22Rv1 (cell line): ENCODE measurements at regions not wholly inside any gene's neighbourhood (a gene's known extent, or its start where the extent isn't known, plus 50 kb on each side); places are given as distances from the start of the nearest gene placed in this dataset.

Experiments used
- H3K27ac ChIP-seq: fragments of 450-650 bp; 2 replicates; pipeline ENCODE4 v1.5.1; 2017
- ZFX ChIP-seq: fragments of 450-650 bp; IDR thresholded peaks from 2 replicates; pipeline ENCODE4 v1.6.1; 2017; ENCODE audit warnings: antibody characterized with exemption, borderline replicate concordance
- TF ChIP-seq, protein P1 (sequence below): fragments of 450-650 bp; IDR thresholded peaks from 2 replicates; pipeline ENCODE4 v1.5.1; 2017; ENCODE audit warnings: mild to moderate bottlenecking

DNA sequence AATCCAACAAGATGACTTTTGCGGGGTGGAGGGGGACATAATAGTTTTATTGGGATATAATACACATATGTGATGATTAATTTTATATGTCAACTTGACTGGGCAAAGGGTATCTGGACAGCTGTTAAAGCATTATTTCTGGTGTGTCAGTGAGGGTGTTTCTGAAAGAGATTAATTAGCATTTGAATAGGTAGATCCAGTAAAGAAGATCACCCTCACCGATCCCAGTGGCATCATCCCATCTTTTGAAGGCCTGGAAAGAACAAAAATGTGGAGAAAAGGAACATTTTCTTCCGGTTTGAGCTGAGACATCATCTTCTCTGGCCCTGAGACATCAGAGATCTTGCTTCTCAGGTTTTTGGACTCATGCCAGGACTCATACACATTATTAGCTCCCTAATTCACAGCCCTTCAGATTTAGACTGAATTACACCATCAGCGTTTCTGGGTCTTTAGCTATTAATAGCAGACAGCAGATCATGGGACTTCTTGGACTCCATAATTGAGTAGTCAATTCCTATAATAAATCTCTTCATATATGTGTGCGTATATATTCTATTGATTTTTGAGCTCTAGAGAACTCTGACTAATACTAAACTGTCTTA lies 283.6 kb downstream of the PCNX1 start:
- H3K27ac ChIP-seq, result no peak overlapping the region
- TF ChIP-seq ZFX, result no peak
- TF ChIP-seq, protein P1, sequence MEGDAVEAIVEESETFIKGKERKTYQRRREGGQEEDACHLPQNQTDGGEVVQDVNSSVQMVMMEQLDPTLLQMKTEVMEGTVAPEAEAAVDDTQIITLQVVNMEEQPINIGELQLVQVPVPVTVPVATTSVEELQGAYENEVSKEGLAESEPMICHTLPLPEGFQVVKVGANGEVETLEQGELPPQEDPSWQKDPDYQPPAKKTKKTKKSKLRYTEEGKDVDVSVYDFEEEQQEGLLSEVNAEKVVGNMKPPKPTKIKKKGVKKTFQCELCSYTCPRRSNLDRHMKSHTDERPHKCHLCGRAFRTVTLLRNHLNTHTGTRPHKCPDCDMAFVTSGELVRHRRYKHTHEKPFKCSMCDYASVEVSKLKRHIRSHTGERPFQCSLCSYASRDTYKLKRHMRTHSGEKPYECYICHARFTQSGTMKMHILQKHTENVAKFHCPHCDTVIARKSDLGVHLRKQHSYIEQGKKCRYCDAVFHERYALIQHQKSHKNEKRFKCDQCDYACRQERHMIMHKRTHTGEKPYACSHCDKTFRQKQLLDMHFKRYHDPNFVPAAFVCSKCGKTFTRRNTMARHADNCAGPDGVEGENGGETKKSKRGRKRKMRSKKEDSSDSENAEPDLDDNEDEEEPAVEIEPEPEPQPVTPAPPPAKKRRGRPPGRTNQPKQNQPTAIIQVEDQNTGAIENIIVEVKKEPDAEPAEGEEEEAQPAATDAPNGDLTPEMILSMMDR, result no peak

DNA sequence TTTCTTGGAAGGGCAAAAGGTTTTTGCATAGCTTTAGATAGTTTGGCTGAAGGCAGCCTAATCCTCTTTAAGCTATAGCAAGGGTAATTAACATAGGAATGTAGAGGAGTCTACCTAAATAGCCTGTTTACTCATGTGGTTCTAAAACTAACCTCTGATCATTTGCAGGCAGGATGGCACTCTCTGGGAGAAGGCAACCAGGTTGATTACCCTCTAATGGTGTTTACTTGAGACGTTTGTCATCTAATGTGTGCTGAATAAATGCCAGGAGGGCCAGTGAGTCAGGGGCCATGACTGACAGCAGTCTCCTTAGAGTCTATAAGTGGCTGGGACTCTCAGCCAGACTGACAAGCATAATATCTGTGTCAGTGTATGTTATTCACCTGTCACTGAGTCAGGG lies 286.4 kb downstream of the PCNX1 start:
- no peak overlapping the region for H3K27ac ChIP-seq
- TF ChIP-seq ZFX, result no peak
- TF ChIP-seq, protein P1, result no peak

DNA sequence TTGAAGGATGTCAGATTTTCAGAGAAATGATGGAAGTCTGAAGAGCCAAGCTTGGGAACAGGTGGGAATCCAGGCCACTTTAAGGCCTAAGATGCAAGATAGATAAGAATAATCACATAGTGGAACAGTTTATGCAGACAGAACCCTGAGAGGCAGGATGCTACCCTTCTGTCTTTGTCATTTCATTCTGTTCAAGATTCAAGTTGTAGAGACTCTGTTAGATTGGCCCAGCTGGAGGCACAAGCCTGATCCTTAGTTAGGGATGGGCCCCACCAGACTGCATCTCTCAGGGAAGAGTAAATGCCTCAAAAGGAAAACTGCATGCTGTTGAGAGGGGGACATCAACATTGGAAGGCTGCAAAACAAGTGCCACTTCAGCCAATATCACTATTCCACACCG lies 287.0 kb downstream of the PCNX1 start:
- no peak overlapping the region for H3K27ac ChIP-seq
- TF ChIP-seq, protein P1, result no peak
- no peak for TF ChIP-seq ZFX

DNA sequence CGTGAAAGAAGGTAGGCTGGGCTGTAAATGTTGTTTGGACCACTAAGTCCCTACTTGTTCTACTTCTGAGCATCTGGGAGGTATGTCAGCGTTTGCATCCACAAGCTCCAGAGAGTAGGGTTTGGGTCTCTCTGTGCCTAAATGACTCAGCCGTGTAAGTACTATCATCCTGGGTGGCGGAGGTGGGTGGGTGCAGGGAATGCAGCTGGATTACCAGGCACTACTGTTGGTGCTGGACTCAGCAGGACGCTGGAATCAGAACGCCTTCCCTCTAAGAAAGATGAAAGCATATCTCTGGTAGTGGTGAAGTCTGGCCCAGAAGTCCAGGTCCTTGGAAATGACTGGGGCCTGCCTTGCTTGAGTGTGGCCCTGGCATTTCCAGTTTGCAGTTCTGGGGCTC lies 289.7 kb downstream of the PCNX1 start:
- TF ChIP-seq ZFX, result no peak
- TF ChIP-seq, protein P1, result no peak
- no peak overlapping the region for H3K27ac ChIP-seq

DNA sequence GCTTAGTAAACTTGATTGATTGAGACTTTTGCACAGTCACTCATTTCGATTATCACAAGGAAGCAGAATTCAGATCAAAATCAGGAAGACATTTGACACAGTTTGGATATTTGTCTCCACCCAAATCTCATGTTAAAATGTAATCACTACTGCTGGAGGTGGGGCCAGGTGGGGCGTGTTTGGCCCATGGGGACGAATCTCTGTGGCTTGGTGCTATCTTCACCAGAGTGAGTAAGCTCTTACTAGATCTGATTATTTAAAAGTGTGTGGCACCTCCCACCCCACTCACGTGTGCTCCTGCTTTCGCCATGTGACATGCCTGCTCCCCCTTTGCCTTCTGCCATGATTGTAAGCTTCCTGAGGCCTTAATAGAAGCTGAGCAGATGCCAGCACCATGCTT lies 291.4 kb downstream of the PCNX1 start:
- TF ChIP-seq, protein P1, result no peak
- no peak for TF ChIP-seq ZFX
- no peak overlapping the region for H3K27ac ChIP-seq

DNA sequence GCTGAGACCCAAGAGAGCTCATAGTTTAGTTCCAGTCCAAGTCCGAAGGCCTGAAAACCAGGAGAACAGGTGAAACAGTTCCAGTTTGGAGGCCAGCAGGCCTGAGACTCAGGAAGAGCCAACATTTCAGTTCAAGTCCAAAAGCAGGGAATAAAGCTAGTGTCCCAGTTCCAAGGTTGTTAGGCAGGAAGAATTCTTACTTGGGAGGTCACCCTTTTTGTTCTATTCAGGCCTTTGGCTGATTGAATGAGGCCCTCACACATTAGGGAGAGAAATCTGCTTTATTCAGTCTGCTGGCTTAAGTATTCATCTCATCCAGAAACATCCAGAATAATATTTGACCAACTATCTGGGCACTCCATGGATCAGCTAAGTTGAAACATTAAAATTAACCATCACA lies 294.6 kb downstream of the PCNX1 start:
- TF ChIP-seq, protein P1, result no peak
- TF ChIP-seq ZFX, result no peak
- H3K27ac ChIP-seq, result no peak overlapping the region

DNA sequence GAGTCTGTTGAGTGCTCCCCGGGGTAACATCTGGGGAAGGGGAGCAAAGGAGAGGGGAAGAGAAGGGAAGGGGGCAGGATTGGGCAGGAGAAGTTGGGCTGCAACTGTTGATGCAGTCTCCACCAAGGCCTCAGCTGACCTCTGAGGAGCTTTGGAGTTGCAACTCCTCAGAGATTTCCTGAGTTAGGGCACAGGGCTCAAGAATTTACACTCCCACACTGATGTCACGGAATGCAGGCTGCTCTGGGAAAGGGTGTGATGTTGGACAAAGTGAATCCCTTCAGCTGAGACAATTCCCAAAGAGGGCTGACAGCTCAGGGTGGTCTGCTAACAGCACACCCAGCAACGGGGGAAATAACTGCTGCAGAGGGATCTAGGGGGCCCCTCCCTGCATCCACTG lies 295.6 kb downstream of the PCNX1 start:
- TF ChIP-seq, protein P1, result no peak
- TF ChIP-seq ZFX, result no peak
- no peak overlapping the region for H3K27ac ChIP-seq
